ENCODE measurements at regions not wholly inside any gene's neighbourhood (a gene's known extent, or its start where the extent isn't known, plus 50 kb on each side); places are given as distances from the start of the nearest gene placed in this dataset.

DNA sequence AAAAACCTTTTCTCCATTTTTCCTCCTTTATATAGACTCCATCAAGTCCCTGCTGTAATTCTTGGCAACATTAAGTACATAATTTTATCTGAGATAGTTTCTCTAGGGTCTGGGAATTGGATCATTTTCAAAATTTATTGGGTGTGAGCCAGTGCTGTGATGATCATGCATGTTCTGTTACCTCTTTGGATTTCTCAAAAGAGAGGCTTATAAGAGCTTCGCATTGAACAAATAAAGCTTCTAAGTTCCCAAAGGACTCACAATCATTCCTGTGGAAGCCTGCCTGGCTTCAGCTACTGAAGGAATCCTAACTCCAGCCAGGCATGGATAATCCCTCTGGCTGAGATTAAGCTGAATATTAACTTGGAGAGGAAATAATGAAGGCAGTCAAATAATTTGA lies 208.5 kb downstream of the RAB38 start:
- ATAC-seq: no peak
- TF ChIP-seq EP300 (IDR thresholded peaks at IDR 0.05) (no peak), POLR2A (IDR thresholded peaks at IDR 0.05) (no peak), CTCF (IDR thresholded peaks at IDR 0.05) (no peak), POLR2AphosphoS5 (IDR thresholded peaks at IDR 0.05) (no peak)
- 0 to 25% methylated on average over 1 of the region's 1 CpG for WGBS, 2 donors (ENCODE audit: low coverage in 1 of 2)

GRCh38 chr11:87966216-87966615 lies 209.0 kb downstream of the RAB38 start:
- no peak overlapping the region for H3K27ac ChIP-seq
- TF ChIP-seq CTCF (IDR thresholded peaks at IDR 0.05) (no peak), POLR2AphosphoS5 (IDR thresholded peaks at IDR 0.05) (no peak), POLR2A (IDR thresholded peaks at IDR 0.05) (no peak), EP300 (IDR thresholded peaks at IDR 0.05) (no peak)
- ATAC-seq: no peak
- H3K9me3 ChIP-seq: no peaks in the 10 kb centered on the region
- no peaks in the 10 kb centered on the region for H3K4me1 ChIP-seq
- no peaks in the 10 kb centered on the region for H3K36me3 ChIP-seq
- no peak overlapping the region for H3K4me3 ChIP-seq
- H3K27me3 ChIP-seq: no peaks in the 10 kb centered on the region

More for the DNA sequence above, 208.5 kb downstream of the RAB38 start:
- no peaks in the 10 kb centered on the region for H3K27me3 ChIP-seq
- no peak overlapping the region for H3K27ac ChIP-seq
- H3K36me3 ChIP-seq: no peaks in the 10 kb centered on the region
- no peaks in the 10 kb centered on the region for H3K9me3 ChIP-seq
- no peaks in the 10 kb centered on the region for H3K4me1 ChIP-seq
- no peak overlapping the region for H3K4me3 ChIP-seq

DNA sequence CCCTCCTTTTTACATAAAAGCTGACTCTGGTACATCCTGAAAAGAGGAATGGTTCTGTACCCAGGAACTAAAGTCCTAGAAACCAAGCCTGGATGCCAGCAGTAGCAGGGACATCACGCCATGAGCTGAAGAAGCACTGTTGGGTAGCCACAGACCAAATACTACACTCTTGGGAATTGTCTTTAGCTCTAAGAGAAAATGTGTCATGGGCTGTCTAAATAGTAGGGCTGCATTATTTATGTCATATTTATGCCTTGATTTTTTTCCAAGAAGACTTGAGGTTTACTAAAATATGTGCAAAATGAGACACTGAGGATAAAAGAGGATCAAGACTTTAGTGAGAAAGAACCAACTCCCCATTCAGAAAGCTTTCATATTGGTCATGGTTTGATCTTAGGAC lies 213.6 kb downstream of the RAB38 start:
- no peaks in the 10 kb centered on the region for H3K27me3 ChIP-seq
- H3K9me3 ChIP-seq: no peaks in the 10 kb centered on the region
- ATAC-seq: no peak
- 100% methylated on average over 1 of the region's 1 CpG; no CpG with 5 or more reads in 1 of the 2 donors for WGBS, 2 donors (ENCODE audit: low coverage in 1 of 2)
- no peaks in the 10 kb centered on the region for H3K4me1 ChIP-seq
- TF ChIP-seq CTCF (IDR thresholded peaks at IDR 0.05): no peak
- no peak overlapping the region for H3K4me3 ChIP-seq
- H3K27ac ChIP-seq: no peak overlapping the region
- no peaks in the 10 kb centered on the region for H3K36me3 ChIP-seq

DNA sequence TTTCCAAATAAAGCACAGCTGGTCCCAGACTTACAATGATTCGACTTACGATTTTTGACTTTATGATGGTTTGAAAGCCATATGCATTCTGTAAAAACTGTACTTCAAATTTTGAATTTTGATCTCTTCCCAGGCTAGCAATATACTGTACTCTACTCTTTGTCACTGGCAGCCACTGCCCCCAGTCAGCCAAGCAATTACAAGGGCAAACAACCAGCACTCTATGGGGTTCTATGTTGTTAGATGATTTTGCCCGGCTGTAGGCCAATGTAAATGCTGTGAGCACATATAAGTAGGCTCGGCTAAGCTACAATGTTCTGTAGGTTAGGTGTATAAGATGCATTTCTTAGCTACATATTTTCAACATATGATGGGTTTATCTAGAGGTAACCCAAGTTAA lies 217.3 kb downstream of the RAB38 start:
- WGBS, 2 donors (ENCODE audit: low coverage in 1 of 2): 81 to 92% methylated on average over 3 to 4 of the region's 4 CpGs
- Histone ChIP-seq H3K4me1 (no peaks in the 10 kb centered on the region), H3K27me3 (no peaks in the 10 kb centered on the region), H3K27ac (no peak overlapping the region), H3K36me3 (no peaks in the 10 kb centered on the region), H3K4me3 (no peak overlapping the region), H3K9me3 (no peaks in the 10 kb centered on the region)
- no peak for TF ChIP-seq EP300 (IDR thresholded peaks at IDR 0.05)
- no peak for TF ChIP-seq POLR2AphosphoS5 (IDR thresholded peaks at IDR 0.05)
- no peak for ATAC-seq

- Histone ChIP-seq H3K36me3 (no peaks in the 10 kb centered on the region), H3K9me3 (no peaks in the 10 kb centered on the region), H3K27ac (no peak overlapping the region), H3K4me1 (no peaks in the 10 kb centered on the region), H3K4me3 (no peak overlapping the region), H3K27me3 (no peaks in the 10 kb centered on the region)
- WGBS, 2 donors (ENCODE audit: low coverage in 1 of 2): 52 to 59% methylated on average over 4 of the region's 4 CpGs
- TF ChIP-seq POLR2A (IDR thresholded peaks at IDR 0.05): no peak
- TF ChIP-seq POLR2AphosphoS5 (IDR thresholded peaks at IDR 0.05): no peak
- TF ChIP-seq CTCF (IDR thresholded peaks at IDR 0.05): no peak
- no peak for TF ChIP-seq EP300 (IDR thresholded peaks at IDR 0.05)
- ATAC-seq: no peak
Observed at GRCh38 chr11:87954476-87954875, 220.8 kb downstream of the RAB38 start.

GRCh38 chr11:87942786-87943185 lies 232.5 kb downstream of the RAB38 start:
- H3K4me3 ChIP-seq: no peak overlapping the region
- no peaks in the 10 kb centered on the region for H3K4me1 ChIP-seq
- ATAC-seq: no peak
- H3K36me3 ChIP-seq: no peaks in the 10 kb centered on the region
- TF ChIP-seq POLR2A (IDR thresholded peaks at IDR 0.05) (no peak), CTCF (IDR thresholded peaks at IDR 0.05) (no peak), EP300 (IDR thresholded peaks at IDR 0.05) (no peak), POLR2AphosphoS5 (IDR thresholded peaks at IDR 0.05) (no peak)
- 46 to 90% methylated on average over 3 to 4 of the region's 4 CpGs for WGBS, 2 donors (ENCODE audit: low coverage in 1 of 2)
- H3K27me3 ChIP-seq: no peaks in the 10 kb centered on the region
- no peaks in the 10 kb centered on the region for H3K9me3 ChIP-seq
- H3K27ac ChIP-seq: no peak overlapping the region

All from gastroesophageal sphincter (tissue), 4 donors.